MCF 10A (cell line): ENCODE measurements at regions not wholly inside any gene's neighbourhood (a gene's known extent, or its start where the extent isn't known, plus 50 kb on each side); places are given as distances from the start of the nearest gene placed in this dataset.

Experiments used
- BruUV-seq: library from RNA; stranded (reverse); fragments of 400-500 nt; replicated peaks from 2 replicates; lab custom pipeline; 2021; lab: Mats Ljungman, UMichigan
- CTCF ChIA-PET: fragments of 300-600 bp; sonication (Branson Sonifier 250); formaldehyde crosslinking; extraction: SDS; loops from one replicate; lab custom pipeline; 2021; ENCODE audit warnings: antibody characterized with exemption, inconsistent platforms; lab: Yijun Ruan, JAX
- POLR2A ChIA-PET: fragments of 300-600, 350-650 bp; sonication (Branson Sonifier 250); formaldehyde crosslinking; extraction: SDS; loops from one replicate; lab custom pipeline; 2020; ENCODE audit warnings: antibody characterized with exemption, inconsistent platforms; lab: Yijun Ruan, JAX
- DNase-seq: peaks from one replicate; pipeline ENCODE4 v3.0.0-alpha.2; 2018; ENCODE audit not compliant: unreplicated experiment
- H3K27ac Mint-ChIP-seq: one replicate; pipeline ENCODE4 v1.8.0; 2022; ENCODE audit warnings: mild to moderate bottlenecking, low read depth, mixed read lengths; ENCODE audit not compliant: unreplicated experiment
- H3K27me3 Mint-ChIP-seq: one replicate; pipeline ENCODE4 v1.8.0; 2022; ENCODE audit warnings: mixed read lengths; ENCODE audit not compliant: insufficient read depth, unreplicated experiment
- H3K36me3 Mint-ChIP-seq: one replicate; pipeline ENCODE4 v1.8.0; 2022; ENCODE audit warnings: mild to moderate bottlenecking, moderate library complexity, mixed read lengths; ENCODE audit not compliant: insufficient read depth, unreplicated experiment
- H3K4me1 Mint-ChIP-seq: one replicate; pipeline ENCODE4 v1.8.0; 2022; ENCODE audit warnings: mixed read lengths; ENCODE audit not compliant: insufficient read depth, unreplicated experiment
- H3K4me3 Mint-ChIP-seq: one replicate; pipeline ENCODE4 v1.8.0; 2022; ENCODE audit warnings: mild to moderate bottlenecking, moderate library complexity, mixed read lengths; ENCODE audit not compliant: unreplicated experiment
- H3K9me3 Mint-ChIP-seq: one replicate; pipeline ENCODE4 v1.8.0; 2022; ENCODE audit warnings: mixed read lengths; ENCODE audit not compliant: unreplicated experiment
- CTCF ChIP-seq: fragments of 200-600 bp; IDR thresholded peaks from one replicate; pipeline ENCODE4 v1.8.0; 2022; ENCODE audit warnings: antibody characterized with exemption, mild to moderate bottlenecking; ENCODE audit not compliant: unreplicated experiment
- intact Hi-C: fragments of 100-400 bp; cut with micrococcal nuclease; formaldehyde crosslinking; loops from 2 replicates; pipeline ENCODE4 v1.14.1; 2022

DNA sequence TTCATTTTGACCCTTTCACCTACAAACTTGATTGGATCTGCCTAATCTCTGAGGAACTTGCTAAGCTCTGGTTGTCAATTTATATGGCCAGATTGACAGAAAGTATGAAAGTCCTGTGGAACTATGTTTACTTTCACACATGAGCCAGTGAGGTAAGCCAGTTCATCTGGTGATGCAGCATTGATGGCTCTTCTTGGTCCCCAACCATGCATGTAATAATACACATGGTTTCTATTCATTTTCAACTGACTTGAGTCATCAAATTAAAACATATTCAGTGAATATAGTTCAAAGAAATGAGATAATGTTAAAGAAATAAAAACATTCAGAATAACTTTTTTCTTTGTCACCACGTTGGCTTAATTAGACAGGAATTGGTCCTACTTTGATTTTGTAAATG is 336.1 kb upstream of the THBS1 start:
- Mint-ChIP-seq H3K36me3 (no peaks in the 10 kb centered on the region), H3K9me3 (no peaks in the 10 kb centered on the region), H3K4me3 (no peak overlapping the region), H3K27me3 (no peaks in the 10 kb centered on the region), H3K27ac (no peak overlapping the region), H3K4me1 (peaks cover 15% of the 10 kb centered on the region)
- CTCF ChIA-PET: no interaction called here
- no peak for DNase-seq
- intact Hi-C loops: no loop called here
- POLR2A ChIA-PET: no interaction called here
- no TSS peak for BruUV-seq
- TF ChIP-seq CTCF: no peak

- H3K9me3 Mint-ChIP-seq: no peaks in the 10 kb centered on the region
- no TSS peak for BruUV-seq
- no peak overlapping the region for H3K27ac Mint-ChIP-seq
- no peaks in the 10 kb centered on the region for H3K27me3 Mint-ChIP-seq
- TF ChIP-seq CTCF: no peak
- CTCF ChIA-PET: interaction anchor here (0.7 kb wide), 1 partner anchor 52 kb away, joined by 5 read pairs; no protein-coding TSS in a partner anchor
- peaks cover 15% of the 10 kb centered on the region for H3K4me1 Mint-ChIP-seq
- intact Hi-C loops: no loop called here
- no peaks in the 10 kb centered on the region for H3K36me3 Mint-ChIP-seq
- no peak overlapping the region for H3K4me3 Mint-ChIP-seq
- POLR2A ChIA-PET: interaction anchor here (0.9 kb wide), 1 partner anchor 8 kb away, joined by 3 read pairs; no protein-coding TSS in a partner anchor
- no peak for DNase-seq
Measured at GRCh38 chr15:39246523-39246922, 334.4 kb upstream of the THBS1 start.

- no peak for TF ChIP-seq CTCF
- intact Hi-C loops: no loop called here
- Mint-ChIP-seq H3K36me3 (no peaks in the 10 kb centered on the region), H3K9me3 (no peaks in the 10 kb centered on the region), H3K4me1 (peaks cover 12% of the 10 kb centered on the region), H3K27me3 (no peaks in the 10 kb centered on the region), H3K4me3 (no peak overlapping the region), H3K27ac (no peak overlapping the region)
- ChIA-PET POLR2A (interaction anchor here (0.6 kb wide), 1 partner anchor 214 kb away, joined by 3 read pairs; no protein-coding TSS in a partner anchor), CTCF (no interaction called here)
- DNase-seq: no peak
- no TSS peak for BruUV-seq
Measured at GRCh38 chr15:39247574-39247973, 333.3 kb upstream of the THBS1 start.

GRCh38 chr15:39248204-39248603 is 332.7 kb upstream of the THBS1 start:
- no peak for TF ChIP-seq CTCF
- no peak overlapping the region for H3K27ac Mint-ChIP-seq
- intact Hi-C loops: no loop called here
- peaks cover 8% of the 10 kb centered on the region for H3K4me1 Mint-ChIP-seq
- no peaks in the 10 kb centered on the region for H3K36me3 Mint-ChIP-seq
- no TSS peak for BruUV-seq
- H3K4me3 Mint-ChIP-seq: no peak overlapping the region
- DNase-seq: no peak
- CTCF ChIA-PET: no interaction called here
- no peaks in the 10 kb centered on the region for H3K27me3 Mint-ChIP-seq
- POLR2A ChIA-PET: no interaction called here
- no peaks in the 10 kb centered on the region for H3K9me3 Mint-ChIP-seq
